GM12872 (cell line): ENCODE measurements at regions not wholly inside any gene's neighbourhood (a gene's known extent, or its start where the extent isn't known, plus 50 kb on each side); places are given as distances from the start of the nearest gene placed in this dataset.

Experiments
- TF ChIP-seq, protein P1 (sequence below): IDR thresholded peaks from 3 replicates; pipeline ENCODE4 v1.5.1; 2011; ENCODE audit warnings: low read depth, mild to moderate bottlenecking, low read length, moderate library complexity; ENCODE audit not compliant: insufficient read depth

DNA sequence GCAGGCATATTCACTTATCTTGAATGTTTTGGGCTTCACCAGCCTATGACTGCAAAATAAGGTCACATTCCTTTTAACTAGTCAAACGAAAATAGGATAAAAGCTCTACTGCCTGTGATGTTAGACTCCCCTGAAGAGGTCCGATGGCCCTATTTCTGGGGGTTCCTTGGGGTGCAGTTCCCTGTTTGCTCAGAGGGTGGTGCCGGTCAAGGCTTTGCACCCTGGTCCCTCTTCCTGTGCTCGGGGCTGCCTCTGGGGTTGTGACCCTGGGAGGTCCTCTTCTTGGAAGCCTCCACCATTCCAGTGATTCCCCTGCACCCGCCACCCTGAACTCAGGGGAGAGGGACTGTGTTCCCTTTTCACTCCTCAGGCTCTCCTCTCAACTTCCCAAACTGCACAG is 86.7 kb upstream of the ANKRD34C start:
- TF ChIP-seq, protein P1, sequence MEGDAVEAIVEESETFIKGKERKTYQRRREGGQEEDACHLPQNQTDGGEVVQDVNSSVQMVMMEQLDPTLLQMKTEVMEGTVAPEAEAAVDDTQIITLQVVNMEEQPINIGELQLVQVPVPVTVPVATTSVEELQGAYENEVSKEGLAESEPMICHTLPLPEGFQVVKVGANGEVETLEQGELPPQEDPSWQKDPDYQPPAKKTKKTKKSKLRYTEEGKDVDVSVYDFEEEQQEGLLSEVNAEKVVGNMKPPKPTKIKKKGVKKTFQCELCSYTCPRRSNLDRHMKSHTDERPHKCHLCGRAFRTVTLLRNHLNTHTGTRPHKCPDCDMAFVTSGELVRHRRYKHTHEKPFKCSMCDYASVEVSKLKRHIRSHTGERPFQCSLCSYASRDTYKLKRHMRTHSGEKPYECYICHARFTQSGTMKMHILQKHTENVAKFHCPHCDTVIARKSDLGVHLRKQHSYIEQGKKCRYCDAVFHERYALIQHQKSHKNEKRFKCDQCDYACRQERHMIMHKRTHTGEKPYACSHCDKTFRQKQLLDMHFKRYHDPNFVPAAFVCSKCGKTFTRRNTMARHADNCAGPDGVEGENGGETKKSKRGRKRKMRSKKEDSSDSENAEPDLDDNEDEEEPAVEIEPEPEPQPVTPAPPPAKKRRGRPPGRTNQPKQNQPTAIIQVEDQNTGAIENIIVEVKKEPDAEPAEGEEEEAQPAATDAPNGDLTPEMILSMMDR, result peak; percentile 44; the same call in 2 of the 3 replicates

DNA sequence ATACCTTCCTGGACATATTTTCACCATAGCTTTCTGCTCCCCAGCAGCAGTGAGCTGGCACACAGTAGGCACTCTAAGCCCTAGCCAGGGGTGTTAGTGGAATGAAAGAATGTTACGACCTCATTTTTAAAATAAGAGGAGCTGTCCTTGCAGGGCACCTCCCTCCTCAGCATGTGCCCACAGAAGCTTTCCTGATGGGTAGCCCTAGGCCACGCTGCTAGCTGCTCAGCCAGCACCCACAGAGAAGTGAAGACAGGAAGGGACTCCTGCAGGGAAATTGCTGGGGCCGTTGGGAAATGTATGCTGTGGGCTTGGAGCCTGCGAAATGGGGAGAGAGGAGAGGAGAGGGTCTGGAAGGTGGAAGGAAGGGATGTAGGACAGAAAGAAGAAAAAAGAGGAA is 87.3 kb upstream of the ANKRD34C start:
- TF ChIP-seq, protein P1, result no peak

DNA sequence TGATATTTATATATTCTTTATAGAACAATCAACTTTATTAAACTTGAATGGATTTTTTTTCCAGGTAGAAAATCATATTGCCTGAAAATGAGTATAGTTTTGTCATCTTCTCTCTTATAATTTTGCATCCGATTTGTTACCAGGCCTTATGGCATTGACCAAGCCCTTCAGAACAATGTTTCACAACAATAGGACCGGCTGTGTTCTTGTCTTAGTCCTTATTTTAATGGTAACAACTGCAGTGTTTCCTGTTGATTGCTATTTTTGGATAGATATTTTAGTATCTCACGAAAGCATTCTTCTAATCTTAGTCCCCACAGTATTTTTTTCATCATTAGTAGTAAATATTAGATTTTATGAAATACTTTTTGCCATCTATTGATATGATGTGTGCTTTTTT is 88.1 kb upstream of the ANKRD34C start:
- TF ChIP-seq, protein P1, result no peak

DNA sequence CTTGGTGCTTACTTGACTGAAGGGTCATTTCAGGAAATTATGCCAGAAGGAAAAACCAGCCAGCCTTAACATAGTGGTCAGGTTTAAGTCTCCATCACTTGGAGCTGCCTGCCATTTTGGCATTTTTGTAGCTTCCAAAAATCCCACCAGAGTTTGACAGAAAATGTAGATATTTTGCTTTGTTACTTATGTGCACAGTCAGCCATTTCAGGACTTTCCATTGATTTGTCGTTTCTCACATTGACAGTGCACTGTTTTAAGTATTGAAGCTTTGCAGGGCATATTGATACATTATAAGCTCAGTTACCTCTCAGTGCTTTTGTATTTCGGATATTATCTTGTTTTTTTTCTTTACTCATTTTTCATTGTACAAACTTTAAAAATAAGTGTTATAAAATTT is 89.0 kb upstream of the ANKRD34C start:
- TF ChIP-seq, protein P1, result no peak

DNA sequence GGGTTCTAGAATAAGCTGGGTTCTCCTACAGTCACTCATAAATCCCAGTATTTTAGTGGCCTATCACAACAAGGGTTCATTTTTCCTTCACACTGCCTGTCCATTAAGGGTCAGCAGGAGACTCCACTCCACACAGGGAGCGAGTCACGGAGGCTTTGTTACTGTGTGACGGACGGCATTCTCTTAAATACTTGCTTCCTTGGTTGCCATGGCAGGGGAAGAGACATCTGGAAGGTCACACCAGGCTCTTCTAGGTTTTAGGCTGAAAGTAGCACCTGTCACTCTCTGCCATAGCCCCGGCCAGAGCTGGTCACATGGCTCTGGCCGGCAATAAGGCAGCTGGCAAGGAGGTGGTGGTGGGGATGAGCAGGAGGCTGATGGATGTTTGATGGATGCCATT is 89.4 kb upstream of the ANKRD34C start:
- TF ChIP-seq, protein P1, result no peak

DNA sequence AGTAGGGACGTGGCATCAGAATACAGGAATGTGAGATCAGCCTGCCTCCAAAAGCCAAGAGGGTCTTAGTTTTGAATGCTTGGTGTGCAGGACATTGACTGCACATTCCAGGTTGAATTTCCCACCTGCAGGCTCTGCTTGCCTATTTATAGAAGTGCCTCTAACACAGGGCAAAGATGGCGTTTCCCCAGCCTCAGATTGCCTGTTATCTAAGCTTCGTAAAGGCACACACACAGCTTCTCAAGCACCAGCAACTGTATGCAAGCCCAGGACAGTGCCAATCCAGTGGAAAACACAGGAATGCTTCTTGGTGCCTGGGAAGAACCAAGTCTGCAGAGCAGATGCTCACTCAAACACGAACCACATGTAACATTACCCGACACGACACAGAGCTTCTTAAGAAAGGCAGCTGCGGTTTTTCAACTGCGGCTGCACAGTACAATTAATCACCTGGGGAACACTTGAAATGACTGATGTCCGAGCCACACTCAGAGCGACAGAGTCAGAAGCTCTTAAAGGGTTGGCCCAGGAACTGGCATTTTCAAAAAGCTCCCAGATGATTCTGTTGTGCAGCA is 90.0 kb upstream of the ANKRD34C start:
- TF ChIP-seq, protein P1, result no peak

DNA sequence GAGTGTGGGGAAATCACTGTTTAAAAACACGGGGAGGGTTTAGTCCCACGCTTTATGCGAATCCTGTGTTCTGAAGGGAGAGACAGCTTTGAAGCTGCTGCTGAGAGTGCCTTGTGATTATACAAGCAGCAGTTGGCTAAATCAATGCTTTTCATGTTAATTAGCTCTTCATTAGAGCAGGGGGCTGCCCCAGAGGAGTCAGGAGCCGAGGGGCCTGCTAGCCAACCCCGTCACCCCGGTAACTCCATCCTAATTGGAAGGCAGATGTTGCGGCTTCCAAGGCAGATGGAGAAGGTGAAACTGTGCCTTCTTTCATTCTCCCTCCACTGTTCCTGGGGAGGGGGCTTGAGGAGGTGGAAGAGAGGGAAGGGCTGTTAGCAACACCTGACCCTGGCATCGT is 92.4 kb upstream of the ANKRD34C start:
- TF ChIP-seq, protein P1, result no peak
